GM23338 (cell line): ENCODE measurements at regions not wholly inside any gene's neighbourhood (a gene's known extent, or its start where the extent isn't known, plus 50 kb on each side); places are given as distances from the start of the nearest gene placed in this dataset.

Source experiments
- ATAC-seq: fragments of 200-7000 bp; cut with Tn5 transposase; 3 replicates; pipeline ENCODE4 v1.9.1; 2020
- DNase-seq: peaks from one replicate; pipeline ENCODE4 v3.0.0-alpha.2; 2015; ENCODE audit warnings: low spot score
- H2AFZ ChIP-seq: fragments of 200-600 bp; sonication (generic); 2 replicates; pipeline ENCODE4 v1.8.0; 2016; ENCODE audit warnings: antibody characterized with exemption, mild to moderate bottlenecking, moderate library complexity
- H3F3A ChIP-seq: fragments of 200-600 bp; sonication (generic); replicated peaks from 2 replicates; pipeline ENCODE4 v1.8.0; 2017; ENCODE audit warnings: antibody characterized with exemption, mixed run types, low read depth
- H3K27ac ChIP-seq: fragments of 200-600 bp; sonication (generic); 2 replicates; pipeline ENCODE4 v1.6.1; 2016; ENCODE audit warnings: low read depth
- H3K27me3 ChIP-seq: fragments of 200-600 bp; sonication (generic); 2 replicates; pipeline ENCODE4 v1.8.0; 2016; ENCODE audit warnings: mild to moderate bottlenecking, mixed run types, moderate library complexity; ENCODE audit not compliant: insufficient read depth
- H3K36me3 ChIP-seq: fragments of 200-600 bp; sonication (generic); 2 replicates; pipeline ENCODE4 v1.8.0; 2016; ENCODE audit warnings: mild to moderate bottlenecking; ENCODE audit not compliant: insufficient read depth
- H3K4me1 ChIP-seq: fragments of 200-600 bp; sonication (generic); 2 replicates; pipeline ENCODE4 v1.8.0; 2016; ENCODE audit warnings: mild to moderate bottlenecking, moderate library complexity; ENCODE audit not compliant: insufficient read depth
- H3K4me2 ChIP-seq: fragments of 200-600 bp; sonication (generic); 2 replicates; pipeline ENCODE4 v1.7.1; 2017; ENCODE audit warnings: mixed run types
- H3K4me3 ChIP-seq: fragments of 200-600 bp; sonication (generic); 2 replicates; pipeline ENCODE4 v1.6.1; 2016; ENCODE audit warnings: mixed run types
- H3K79me2 ChIP-seq: fragments of 200-600 bp; sonication (generic); replicated peaks from 2 replicates; pipeline ENCODE4 v1.8.0; 2017; ENCODE audit warnings: mild to moderate bottlenecking; ENCODE audit not compliant: insufficient read depth
- H3K9me2 ChIP-seq: fragments of 200-600 bp; sonication (generic); 2 replicates; pipeline ENCODE4 v1.8.0; 2017; ENCODE audit not compliant: insufficient read depth
- H4K20me1 ChIP-seq: fragments of 200-600 bp; sonication (generic); replicated peaks from 2 replicates; pipeline ENCODE4 v1.8.0; 2017; ENCODE audit warnings: mild to moderate bottlenecking; ENCODE audit not compliant: insufficient read depth
- H3K27ac Mint-ChIP-seq: 2 replicates; pipeline ENCODE4 v1.8.0; 2020; ENCODE audit warnings: inconsistent platforms, mild to moderate bottlenecking, moderate library complexity, mixed read lengths
- H3K27me3 Mint-ChIP-seq: 3 replicates; pipeline ENCODE4 v1.8.0; 2022; ENCODE audit warnings: low read depth, mild to moderate bottlenecking, moderate library complexity, mixed read lengths, inconsistent platforms; ENCODE audit not compliant: insufficient read depth, poor library complexity
- H3K36me3 Mint-ChIP-seq: 3 replicates; pipeline ENCODE4 v1.8.0; 2021; ENCODE audit warnings: low read depth, mild to moderate bottlenecking, inconsistent platforms, moderate library complexity, mixed read lengths
- H3K4me1 Mint-ChIP-seq: 3 replicates; pipeline ENCODE4 v1.8.0; 2020; ENCODE audit warnings: mild to moderate bottlenecking, inconsistent platforms, mixed read lengths
- H3K4me3 Mint-ChIP-seq: 3 replicates; pipeline ENCODE4 v1.8.0; 2021; ENCODE audit warnings: moderate library complexity, mild to moderate bottlenecking, inconsistent platforms, mixed read lengths
- H3K9me3 Mint-ChIP-seq: 3 replicates; pipeline ENCODE4 v1.8.0; 2020; ENCODE audit warnings: moderate library complexity, mild to moderate bottlenecking, inconsistent platforms, mixed read lengths
- CREB1 ChIP-seq: fragments of 250-450 bp; sonication (Bioruptor Pico); IDR thresholded peaks from 2 replicates; pipeline ENCODE4 v1.5.0; 2020; ENCODE audit warnings: low read depth, mild to moderate bottlenecking, moderate library complexity
- EZH2 ChIP-seq: fragments of 200-600 bp; sonication (generic); IDR thresholded peaks from one replicate; pipeline ENCODE4 v1.8.0; 2017; ENCODE audit warnings: antibody characterized with exemption, mild to moderate bottlenecking, low read depth; ENCODE audit not compliant: unreplicated experiment
- JUNB ChIP-seq: IDR thresholded peaks from one replicate; pipeline ENCODE4 v1.6.1; 2016; ENCODE audit warnings: antibody characterized with exemption; ENCODE audit not compliant: unreplicated experiment
- NANOG ChIP-seq: IDR thresholded peaks from 2 replicates; pipeline ENCODE4 v1.6.1; 2016; ENCODE audit warnings: antibody characterized with exemption, borderline replicate concordance
- STAT1 ChIP-seq: IDR thresholded peaks from one replicate; pipeline ENCODE4 v1.6.1; 2016; ENCODE audit warnings: antibody characterized with exemption; ENCODE audit not compliant: unreplicated experiment
- ZNF331 ChIP-seq: fragments of 250-450 bp; sonication (Bioruptor Pico); IDR thresholded peaks from 2 replicates; pipeline ENCODE4 v1.5.0; 2020; ENCODE audit warnings: low read depth, mild to moderate bottlenecking, moderate library complexity
- TF ChIP-seq, protein P1 (sequence below): fragments of 250-450 bp; sonication (Bioruptor Pico); IDR thresholded peaks from 2 replicates; pipeline ENCODE4 v1.5.0; 2020; ENCODE audit warnings: mild to moderate bottlenecking, moderate library complexity

DNA sequence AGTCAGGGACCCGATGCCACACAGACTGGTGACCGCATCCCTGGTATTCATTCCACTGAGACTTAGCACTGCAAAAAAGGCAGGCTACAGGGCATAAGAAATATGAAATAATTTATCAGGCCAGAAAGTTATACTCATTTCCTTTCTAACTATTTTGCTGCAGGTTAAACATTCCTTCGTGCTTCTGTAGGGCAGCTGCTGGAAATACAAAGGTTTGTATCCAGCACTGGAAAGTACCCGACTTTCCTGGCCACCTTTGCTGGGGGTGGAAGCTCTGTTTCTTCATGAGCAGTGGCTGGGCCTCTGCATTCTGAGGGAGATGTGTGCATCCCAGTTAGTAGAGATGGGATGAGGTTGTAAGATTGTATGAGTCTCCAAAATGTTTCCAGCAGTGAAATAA is 478.6 kb upstream of the WWC1 start:
- Mint-ChIP-seq H3K4me3 (no peak overlapping the region), H3K27me3 (no peaks in the 10 kb centered on the region), H3K4me1 (peaks cover 24% of the 10 kb centered on the region), H3K36me3 (no peaks in the 10 kb centered on the region), H3K27ac (no peak overlapping the region), H3K9me3 (no peaks in the 10 kb centered on the region; the same call in 2 of the 3 replicates)
- H3K9me2 ChIP-seq = peaks cover 9% of the 10 kb centered on the region; the same call in 1 of the 2 replicates
- H3K79me2 ChIP-seq = no peaks in the 10 kb centered on the region
- DNase-seq (no peak), ATAC-seq (no peak)
- no peak overlapping the region for H3K4me3 ChIP-seq
- no peak overlapping the region for H3K4me2 ChIP-seq
- no peaks in the 10 kb centered on the region for H3K27me3 ChIP-seq
- H3F3A ChIP-seq = no peaks in the 10 kb centered on the region
- no peak overlapping the region for H3K27ac ChIP-seq
- H3K4me1 ChIP-seq = no peaks in the 10 kb centered on the region; the same call in 1 of the 2 replicates
- H2AFZ ChIP-seq = no peak overlapping the region
- H3K36me3 ChIP-seq = no peaks in the 10 kb centered on the region
- no peaks in the 10 kb centered on the region for H4K20me1 ChIP-seq
- TF ChIP-seq JUNB (no peak), NANOG (no peak), CREB1 (CRISPR knock-in tag) (no peak), EZH2 (no peak), ZNF331 (no peak), STAT1 (no peak)
- TF ChIP-seq, protein P1, sequence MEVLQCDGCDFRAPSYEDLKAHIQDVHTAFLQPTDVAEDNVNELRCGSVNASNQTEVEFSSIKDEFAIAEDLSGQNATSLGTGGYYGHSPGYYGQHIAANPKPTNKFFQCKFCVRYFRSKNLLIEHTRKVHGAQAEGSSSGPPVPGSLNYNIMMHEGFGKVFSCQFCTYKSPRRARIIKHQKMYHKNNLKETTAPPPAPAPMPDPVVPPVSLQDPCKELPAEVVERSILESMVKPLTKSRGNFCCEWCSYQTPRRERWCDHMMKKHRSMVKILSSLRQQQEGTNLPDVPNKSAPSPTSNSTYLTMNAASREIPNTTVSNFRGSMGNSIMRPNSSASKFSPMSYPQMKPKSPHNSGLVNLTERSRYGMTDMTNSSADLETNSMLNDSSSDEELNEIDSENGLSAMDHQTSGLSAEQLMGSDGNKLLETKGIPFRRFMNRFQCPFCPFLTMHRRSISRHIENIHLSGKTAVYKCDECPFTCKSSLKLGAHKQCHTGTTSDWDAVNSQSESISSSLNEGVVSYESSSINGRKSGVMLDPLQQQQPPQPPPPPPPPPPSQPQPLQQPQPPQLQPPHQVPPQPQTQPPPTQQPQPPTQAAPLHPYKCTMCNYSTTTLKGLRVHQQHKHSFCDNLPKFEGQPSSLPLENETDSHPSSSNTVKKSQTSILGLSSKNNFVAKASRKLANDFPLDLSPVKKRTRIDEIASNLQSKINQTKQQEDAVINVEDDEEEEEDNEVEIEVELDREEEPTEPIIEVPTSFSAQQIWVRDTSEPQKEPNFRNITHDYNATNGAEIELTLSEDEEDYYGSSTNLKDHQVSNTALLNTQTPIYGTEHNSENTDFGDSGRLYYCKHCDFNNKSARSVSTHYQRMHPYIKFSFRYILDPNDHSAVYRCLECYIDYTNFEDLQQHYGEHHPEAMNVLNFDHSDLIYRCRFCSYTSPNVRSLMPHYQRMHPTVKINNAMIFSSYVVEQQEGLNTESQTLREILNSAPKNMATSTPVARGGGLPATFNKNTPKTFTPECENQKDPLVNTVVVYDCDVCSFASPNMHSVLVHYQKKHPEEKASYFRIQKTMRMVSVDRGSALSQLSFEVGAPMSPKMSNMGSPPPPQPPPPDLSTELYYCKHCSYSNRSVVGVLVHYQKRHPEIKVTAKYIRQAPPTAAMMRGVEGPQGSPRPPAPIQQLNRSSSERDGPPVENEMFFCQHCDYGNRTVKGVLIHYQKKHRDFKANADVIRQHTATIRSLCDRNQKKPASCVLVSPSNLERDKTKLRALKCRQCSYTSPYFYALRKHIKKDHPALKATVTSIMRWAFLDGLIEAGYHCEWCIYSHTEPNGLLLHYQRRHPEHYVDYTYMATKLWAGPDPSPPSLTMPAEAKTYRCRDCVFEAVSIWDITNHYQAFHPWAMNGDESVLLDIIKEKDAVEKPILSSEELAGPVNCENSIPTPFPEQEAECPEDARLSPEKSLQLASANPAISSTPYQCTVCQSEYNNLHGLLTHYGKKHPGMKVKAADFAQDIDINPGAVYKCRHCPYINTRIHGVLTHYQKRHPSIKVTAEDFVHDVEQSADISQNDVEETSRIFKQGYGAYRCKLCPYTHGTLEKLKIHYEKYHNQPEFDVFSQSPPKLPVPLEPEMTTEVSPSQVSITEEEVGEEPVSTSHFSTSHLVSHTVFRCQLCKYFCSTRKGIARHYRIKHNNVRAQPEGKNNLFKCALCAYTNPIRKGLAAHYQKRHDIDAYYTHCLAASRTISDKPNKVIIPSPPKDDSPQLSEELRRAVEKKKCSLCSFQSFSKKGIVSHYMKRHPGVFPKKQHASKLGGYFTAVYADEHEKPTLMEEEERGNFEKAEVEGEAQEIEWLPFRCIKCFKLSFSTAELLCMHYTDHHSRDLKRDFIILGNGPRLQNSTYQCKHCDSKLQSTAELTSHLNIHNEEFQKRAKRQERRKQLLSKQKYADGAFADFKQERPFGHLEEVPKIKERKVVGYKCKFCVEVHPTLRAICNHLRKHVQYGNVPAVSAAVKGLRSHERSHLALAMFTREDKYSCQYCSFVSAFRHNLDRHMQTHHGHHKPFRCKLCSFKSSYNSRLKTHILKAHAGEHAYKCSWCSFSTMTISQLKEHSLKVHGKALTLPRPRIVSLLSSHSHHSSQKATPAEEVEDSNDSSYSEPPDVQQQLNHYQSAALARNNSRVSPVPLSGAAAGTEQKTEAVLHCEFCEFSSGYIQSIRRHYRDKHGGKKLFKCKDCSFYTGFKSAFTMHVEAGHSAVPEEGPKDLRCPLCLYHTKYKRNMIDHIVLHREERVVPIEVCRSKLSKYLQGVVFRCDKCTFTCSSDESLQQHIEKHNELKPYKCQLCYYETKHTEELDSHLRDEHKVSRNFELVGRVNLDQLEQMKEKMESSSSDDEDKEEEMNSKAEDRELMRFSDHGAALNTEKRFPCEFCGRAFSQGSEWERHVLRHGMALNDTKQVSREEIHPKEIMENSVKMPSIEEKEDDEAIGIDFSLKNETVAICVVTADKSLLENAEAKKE = no peak

DNA sequence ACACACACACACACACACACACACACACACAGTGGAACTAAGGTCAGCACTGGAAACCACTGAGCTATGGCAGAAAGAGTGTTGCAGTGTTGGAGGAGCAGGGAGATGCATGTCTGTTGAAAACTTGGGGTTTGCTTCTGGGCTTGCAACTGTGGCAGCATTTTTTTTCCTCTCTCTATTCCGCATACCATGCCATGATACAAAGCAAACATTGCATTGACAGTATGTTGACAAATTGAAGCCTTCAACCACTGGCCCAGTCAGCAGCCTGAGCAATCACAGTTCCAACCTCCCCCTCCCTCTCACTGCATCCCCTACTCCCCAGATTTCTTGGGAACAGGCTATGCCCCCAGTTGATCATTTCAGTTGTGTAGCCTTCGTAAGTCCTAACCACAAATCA is 478.1 kb upstream of the WWC1 start:
- H3K4me1 ChIP-seq = no peaks in the 10 kb centered on the region; the same call in 1 of the 2 replicates
- no peak for ATAC-seq
- peaks cover 24% of the 10 kb centered on the region for H3K4me1 Mint-ChIP-seq
- TF ChIP-seq, protein P1 = no peak

More for the DNA sequence above, 478.1 kb upstream of the WWC1 start:
- Histone ChIP-seq H3K4me2 (no peak overlapping the region), H3K27ac (no peak overlapping the region), H3K27me3 (no peaks in the 10 kb centered on the region), H3K36me3 (no peaks in the 10 kb centered on the region), H2AFZ (no peak overlapping the region), H3K4me3 (no peak overlapping the region), H3K9me2 (peaks cover 9% of the 10 kb centered on the region; the same call in 1 of the 2 replicates), H3K79me2 (no peaks in the 10 kb centered on the region), H4K20me1 (no peaks in the 10 kb centered on the region), H3F3A (no peaks in the 10 kb centered on the region)
- Mint-ChIP-seq H3K27ac (no peak overlapping the region), H3K36me3 (no peaks in the 10 kb centered on the region), H3K9me3 (no peaks in the 10 kb centered on the region; the same call in 2 of the 3 replicates), H3K4me3 (no peak overlapping the region), H3K27me3 (no peaks in the 10 kb centered on the region)
- no peak for DNase-seq
